KG1 (cell line): ENCODE measurements at regions not wholly inside any gene's neighbourhood (a gene's known extent, or its start where the extent isn't known, plus 50 kb on each side); places are given as distances from the start of the nearest gene placed in this dataset.

Source experiments
- DNase-seq: peaks from one replicate; lab custom pipeline; 2025; lab: John Stamatoyannopoulos, UW

GRCh38 chr3:164235289-164236028 lies 842.8 kb downstream of the SI start:
- DNase-seq, result no peak

GRCh38 chr3:164233951-164234350 lies 844.3 kb downstream of the SI start:
- no peak for DNase-seq

- no peak for DNase-seq
Measured at GRCh38 chr3:164231718-164232117, 846.6 kb downstream of the SI start.

GRCh38 chr3:164230385-164231094 lies 847.8 kb downstream of the SI start:
- no peak for DNase-seq

- DNase-seq, result no peak
Measured at GRCh38 chr3:164224126-164224525, 854.2 kb downstream of the SI start.

- no peak for DNase-seq
Measured at GRCh38 chr3:164222197-164222596, 856.1 kb downstream of the SI start.

- no peak for DNase-seq
Measured at GRCh38 chr3:164221297-164221696, 857.0 kb downstream of the SI start.

- no peak for DNase-seq
Measured at GRCh38 chr3:164209363-164209762, 868.9 kb downstream of the SI start.

GRCh38 chr3:164208821-164209220 lies 869.5 kb downstream of the SI start:
- no peak for DNase-seq

- DNase-seq, result no peak
Measured at GRCh38 chr3:164208048-164208447, 870.2 kb downstream of the SI start.

GRCh38 chr3:164200053-164200823 lies 878.1 kb downstream of the SI start:
- no peak for DNase-seq

GRCh38 chr3:164196477-164196876 lies 881.8 kb downstream of the SI start:
- no peak for DNase-seq

- DNase-seq, result no peak
Measured at GRCh38 chr3:164194842-164195241, 883.5 kb downstream of the SI start.

GRCh38 chr3:164192974-164193373 lies 885.3 kb downstream of the SI start:
- no peak for DNase-seq

- DNase-seq, result no peak
Measured at GRCh38 chr3:164190566-164190965, 887.7 kb downstream of the SI start.

GRCh38 chr3:164186095-164186494 lies 892.2 kb downstream of the SI start:
- no peak for DNase-seq

- DNase-seq, result no peak
Measured at GRCh38 chr3:164179110-164179774, 899.1 kb downstream of the SI start.

- no peak for DNase-seq
Measured at GRCh38 chr3:164174059-164174458, 904.2 kb downstream of the SI start.

- peak; percentile 3 for DNase-seq
Measured at GRCh38 chr3:164155400-164155799, 922.9 kb downstream of the SI start.

GRCh38 chr3:164144824-164145223 lies 933.5 kb downstream of the SI start:
- DNase-seq, result no peak

- DNase-seq, result no peak
Measured at GRCh38 chr3:164132878-164133277, 945.4 kb downstream of the SI start.
